HEK293T (cell line): ENCODE measurements at regions not wholly inside any gene's neighbourhood (a gene's known extent, or its start where the extent isn't known, plus 50 kb on each side); places are given as distances from the start of the nearest gene placed in this dataset.

ENCODE experiments used
- CTCF ChIA-PET: fragments of 350-600 bp; formaldehyde crosslinking; extraction: SDS; loops from one replicate; lab custom pipeline; 2021; ENCODE audit warnings: antibody characterized with exemption, inconsistent platforms; lab: Yijun Ruan, JAX
- POLR2A ChIA-PET: fragments of 350-600 bp; formaldehyde crosslinking; extraction: SDS; loops from one replicate; lab custom pipeline; 2020; ENCODE audit warnings: antibody characterized with exemption, inconsistent platforms; lab: Yijun Ruan, JAX
- DNase-seq: peaks from one replicate; pipeline ENCODE4 v3.0.0; 2012; ENCODE audit warnings: mixed read lengths; ENCODE audit errors: extremely low spot score
- ARNT ChIP-seq: fragments of 450-650 bp; IDR thresholded peaks from 2 replicates; pipeline ENCODE4 v1.6.1; 2017; ENCODE audit warnings: mild to moderate bottlenecking
- BHLHE40 ChIP-seq: fragments of 450-650 bp; IDR thresholded peaks from 2 replicates; pipeline ENCODE4 v1.6.1; 2016; ENCODE audit warnings: mild to moderate bottlenecking, moderate library complexity, borderline replicate concordance
- CTBP1 ChIP-seq: fragments of 450-650 bp; IDR thresholded peaks from 2 replicates; pipeline ENCODE4 v1.6.1; 2016; ENCODE audit warnings: borderline replicate concordance
- ELF4 ChIP-seq: fragments of 450-650 bp; IDR thresholded peaks from 2 replicates; pipeline ENCODE4 v1.6.1; 2017; ENCODE audit warnings: antibody characterized with exemption
- FOXA1 ChIP-seq: fragments of 450-650 bp; IDR thresholded peaks from 2 replicates; pipeline ENCODE4 v1.6.1; 2016; ENCODE audit warnings: mild to moderate bottlenecking
- FOXK2 ChIP-seq: fragments of 450-650 bp; IDR thresholded peaks from 2 replicates; pipeline ENCODE4 v1.6.1; 2016; ENCODE audit warnings: mild to moderate bottlenecking
- FOXM1 ChIP-seq: fragments of 450-650 bp; IDR thresholded peaks from 2 replicates; pipeline ENCODE4 v1.6.1; 2017; ENCODE audit warnings: mild to moderate bottlenecking, borderline replicate concordance
- HDGF ChIP-seq: fragments of 450-650 bp; IDR thresholded peaks from 2 replicates; pipeline ENCODE4 v1.6.1; 2017; ENCODE audit warnings: antibody characterized with exemption, borderline replicate concordance
- L3MBTL2 ChIP-seq: fragments of 450-650 bp; conservative IDR thresholded peaks from 2 replicates; pipeline ENCODE4 v1.6.1; 2016; ENCODE audit warnings: mild to moderate bottlenecking
- LEF1 ChIP-seq: fragments of 450-650 bp; IDR thresholded peaks from 2 replicates; pipeline ENCODE4 v1.6.1; 2017; ENCODE audit warnings: mild to moderate bottlenecking, borderline replicate concordance
- NFRKB ChIP-seq: fragments of 450-650 bp; IDR thresholded peaks from 2 replicates; pipeline ENCODE4 v1.6.1; 2016; ENCODE audit warnings: mild to moderate bottlenecking, moderate library complexity
- PKNOX1 ChIP-seq: fragments of 450-650 bp; IDR thresholded peaks from 2 replicates; pipeline ENCODE4 v1.6.1; 2016
- SP1 ChIP-seq: fragments of 450-650 bp; IDR thresholded peaks from 2 replicates; pipeline ENCODE4 v1.6.1; 2017
- SUZ12 ChIP-seq: fragments of 450-650 bp; IDR thresholded peaks from 2 replicates; pipeline ENCODE4 v1.6.1; 2016; ENCODE audit warnings: mild to moderate bottlenecking
- TARDBP ChIP-seq: fragments of 450-650 bp; IDR thresholded peaks from 2 replicates; pipeline ENCODE4 v1.6.1; 2016
- ZNF384 ChIP-seq: fragments of 450-650 bp; IDR thresholded peaks from 2 replicates; pipeline ENCODE4 v1.6.1; 2016

DNA sequence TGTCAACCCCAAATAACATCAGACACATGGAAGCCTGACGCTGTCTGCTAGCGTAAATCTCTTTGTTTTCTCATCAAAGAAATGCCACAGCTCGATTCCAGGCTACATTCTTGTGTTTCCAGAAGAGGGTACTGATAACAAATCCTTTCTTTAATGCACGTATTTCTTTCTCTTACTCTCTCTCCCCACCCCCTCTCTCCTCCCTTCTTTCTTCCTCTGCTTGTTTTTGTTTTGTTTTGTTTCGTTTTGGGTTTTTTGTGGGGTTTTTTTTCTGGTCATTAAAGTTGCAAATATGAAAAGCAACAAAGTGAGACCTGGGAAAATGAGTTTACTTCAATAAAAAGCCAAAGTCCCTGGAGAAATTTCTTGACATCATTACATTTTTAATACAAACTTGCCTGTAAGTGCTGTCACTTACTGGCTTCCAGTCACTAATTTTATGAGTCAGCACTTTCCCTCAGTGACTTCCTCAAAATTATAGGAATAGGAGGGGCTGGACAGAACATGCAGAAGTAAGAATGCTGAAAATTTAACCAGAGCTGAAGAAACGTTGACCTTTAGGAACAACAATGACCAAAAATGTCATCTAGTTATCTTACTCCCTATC, 106.7 kb upstream of the NABP1 start:
- ChIA-PET POLR2A (interaction anchor here (1.3 to 1.5 kb wide), 2 partner anchors 107 to 120 kb away, joined by 4 read pairs; partner anchors contain the start of gene NABP1), CTCF (interaction anchor here (1.6 kb wide), 1 partner anchor 120 kb away, joined by 4 read pairs; no protein-coding TSS in a partner anchor)
- DNase-seq = peak; percentile 10
- no peak for TF ChIP-seq CTBP1
- TF ChIP-seq FOXK2 = no peak
- TF ChIP-seq FOXM1 = no peak
- no peak for TF ChIP-seq NFRKB
- no peak for TF ChIP-seq LEF1
- TF ChIP-seq SP1 = no peak
- TF ChIP-seq FOXA1 = no peak
- TF ChIP-seq ELF4 = no peak
- no peak for TF ChIP-seq PKNOX1
- no peak for TF ChIP-seq SUZ12
- no peak for TF ChIP-seq ARNT
- TF ChIP-seq ZNF384 = no peak
- TF ChIP-seq HDGF = no peak
- TF ChIP-seq BHLHE40 = no peak
- TF ChIP-seq TARDBP = no peak
- TF ChIP-seq L3MBTL2 = no peak

DNA sequence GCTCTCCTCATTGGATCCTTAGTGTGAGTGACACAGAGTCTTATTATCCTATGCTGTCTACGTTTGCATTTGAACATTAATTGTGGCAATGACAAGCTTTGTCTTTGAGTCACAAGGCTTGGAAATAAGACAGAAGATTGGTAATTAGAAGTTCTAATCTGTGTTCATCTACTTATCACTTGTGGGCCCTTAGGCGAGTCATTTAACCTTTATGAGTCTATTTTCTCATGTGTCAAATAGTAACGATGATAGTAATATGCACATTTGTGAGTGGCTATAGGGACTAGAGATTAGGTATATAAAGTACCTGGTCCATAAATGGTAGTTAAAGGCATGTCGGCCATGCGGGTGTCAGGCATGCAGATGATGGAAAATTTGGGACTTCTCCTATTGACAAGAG, 105.6 kb upstream of the NABP1 start:
- DNase-seq = no peak
- CTCF ChIA-PET = no interaction called here
- TF ChIP-seq ELF4 (no peak), FOXA1 (no peak), CTBP1 (no peak), SUZ12 (no peak)
- POLR2A ChIA-PET = no interaction called here

GRCh38 chr2:191573216-191573615, 104.7 kb upstream of the NABP1 start:
- no peak for DNase-seq
- POLR2A ChIA-PET = interaction anchor here (2.5 kb wide), 1 partner anchor 105 kb away, joined by 7 read pairs; the partner anchor contains the start of gene NABP1
- TF ChIP-seq TARDBP (no peak), FOXA1 (no peak), L3MBTL2 (no peak)
- CTCF ChIA-PET = no interaction called here

DNA sequence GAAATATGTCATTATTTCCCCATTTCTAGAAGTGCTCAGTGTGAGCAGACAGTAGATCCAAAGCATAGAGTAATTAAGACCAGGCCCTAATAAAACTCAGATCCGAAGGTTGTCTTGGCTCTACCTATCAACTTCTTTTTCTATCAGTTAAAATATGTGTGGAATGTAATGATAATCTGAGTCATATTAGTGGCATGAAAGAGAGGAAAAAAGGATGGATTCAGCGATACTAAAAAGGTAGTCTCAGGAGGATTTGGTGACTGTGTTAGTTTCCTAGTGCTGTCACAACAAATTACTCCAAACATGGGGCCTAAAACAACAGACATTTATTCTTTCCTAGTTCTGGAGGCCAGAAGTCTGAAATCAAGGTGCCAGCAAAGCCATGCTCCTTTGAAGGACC, 103.7 kb upstream of the NABP1 start:
- TF ChIP-seq FOXM1 (no peak), FOXA1 (no peak), SUZ12 (no peak), FOXK2 (no peak), ELF4 (no peak), L3MBTL2 (no peak), NFRKB (no peak), PKNOX1 (no peak), ARNT (no peak), CTBP1 (no peak), LEF1 (no peak), BHLHE40 (no peak), HDGF (no peak), TARDBP (no peak), ZNF384 (no peak)
- no peak for DNase-seq
- POLR2A ChIA-PET = interaction anchor here (2.5 kb wide), 1 partner anchor 104 kb away, joined by 7 read pairs; the partner anchor contains the start of gene NABP1
- CTCF ChIA-PET = no interaction called here

DNA sequence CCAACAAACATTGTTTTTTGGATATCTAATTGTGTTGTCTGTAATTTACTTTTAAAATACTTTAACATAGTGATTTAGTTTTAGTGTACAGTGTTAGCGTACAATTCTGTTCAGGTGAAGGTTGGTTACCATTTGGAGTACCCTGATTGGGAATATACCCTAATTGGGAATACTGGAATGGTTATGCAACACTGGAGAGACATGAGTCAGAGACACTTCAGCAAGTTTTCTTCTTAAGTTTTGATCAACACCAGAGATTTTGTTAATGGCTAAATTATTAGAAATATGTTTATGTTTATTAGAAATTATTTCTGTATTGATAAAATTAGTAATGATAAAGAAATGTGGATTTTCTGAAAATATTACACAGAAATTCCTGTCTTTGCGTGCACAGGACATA, 100.3 kb upstream of the NABP1 start:
- ChIA-PET POLR2A (no interaction called here), CTCF (no interaction called here)
- no peak for DNase-seq
- TF ChIP-seq HDGF (no peak), TARDBP (no peak), PKNOX1 (no peak), LEF1 (no peak), SUZ12 (no peak), FOXA1 (no peak), ARNT (no peak), ZNF384 (no peak), ELF4 (no peak), CTBP1 (no peak), NFRKB (no peak), FOXM1 (no peak), BHLHE40 (no peak), SP1 (no peak), L3MBTL2 (no peak)

DNA sequence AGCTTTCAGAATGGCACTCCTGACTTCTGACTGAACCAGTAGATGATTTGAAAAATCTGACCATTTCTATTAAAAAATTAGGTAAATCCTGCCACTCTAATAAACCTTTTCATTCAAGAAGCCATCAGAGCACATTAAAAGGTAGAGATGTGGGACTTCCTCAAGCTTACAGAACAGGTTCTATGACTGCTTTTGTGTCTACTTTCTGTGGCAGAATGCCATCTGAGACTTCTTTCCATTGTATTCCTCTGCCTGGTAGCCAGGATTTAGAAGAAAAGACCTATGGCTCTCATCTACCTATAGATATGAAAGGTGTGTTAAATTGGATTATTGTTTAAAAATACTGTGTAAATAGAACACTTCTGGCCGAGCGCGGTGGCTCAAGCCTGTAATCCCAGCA, 99.9 kb upstream of the NABP1 start:
- CTCF ChIA-PET = no interaction called here
- no peak for DNase-seq
- POLR2A ChIA-PET = no interaction called here
- TF ChIP-seq FOXA1 (no peak), L3MBTL2 (no peak), FOXK2 (no peak), PKNOX1 (no peak), NFRKB (no peak), HDGF (no peak), CTBP1 (no peak), BHLHE40 (no peak), ARNT (no peak), LEF1 (no peak), ELF4 (no peak), SP1 (no peak), TARDBP (no peak), SUZ12 (no peak), FOXM1 (no peak)
